Activated CD8-positive, alpha-beta memory T cell treated with anti-CD3 and anti-CD28 coated beads for 48 hours (primary cell): ENCODE measurements at regions not wholly inside any gene's neighbourhood (a gene's known extent, or its start where the extent isn't known, plus 50 kb on each side); places are given as distances from the start of the nearest gene placed in this dataset.

Experiments
- DNase-seq, 3 experiments: peaks; one replicate each; pipeline ENCODE4 v3.0.0-alpha.2; 2020; ENCODE audit warnings: low read depth in 2 of 3, low spot score in 2 of 3

DNA sequence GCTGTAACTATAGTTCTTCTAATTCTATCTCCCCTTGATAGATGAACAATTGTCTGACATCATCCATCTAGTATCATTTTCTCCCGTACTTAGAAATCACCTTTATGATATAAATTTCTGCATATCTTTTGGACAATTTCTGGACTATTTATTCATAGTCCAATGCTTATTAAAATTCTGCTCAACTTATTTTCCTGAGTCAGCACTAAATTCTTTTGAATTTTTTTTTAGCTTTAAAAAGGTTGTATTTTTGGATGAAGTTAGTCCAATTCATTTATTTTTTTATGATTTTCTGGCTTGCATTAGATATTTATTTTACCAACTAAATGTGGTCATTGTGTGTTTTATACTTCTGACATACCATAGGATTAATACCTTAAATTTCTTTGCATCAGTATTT is 538.5 kb upstream of the DCC start:
- DNase-seq = no peak

DNA sequence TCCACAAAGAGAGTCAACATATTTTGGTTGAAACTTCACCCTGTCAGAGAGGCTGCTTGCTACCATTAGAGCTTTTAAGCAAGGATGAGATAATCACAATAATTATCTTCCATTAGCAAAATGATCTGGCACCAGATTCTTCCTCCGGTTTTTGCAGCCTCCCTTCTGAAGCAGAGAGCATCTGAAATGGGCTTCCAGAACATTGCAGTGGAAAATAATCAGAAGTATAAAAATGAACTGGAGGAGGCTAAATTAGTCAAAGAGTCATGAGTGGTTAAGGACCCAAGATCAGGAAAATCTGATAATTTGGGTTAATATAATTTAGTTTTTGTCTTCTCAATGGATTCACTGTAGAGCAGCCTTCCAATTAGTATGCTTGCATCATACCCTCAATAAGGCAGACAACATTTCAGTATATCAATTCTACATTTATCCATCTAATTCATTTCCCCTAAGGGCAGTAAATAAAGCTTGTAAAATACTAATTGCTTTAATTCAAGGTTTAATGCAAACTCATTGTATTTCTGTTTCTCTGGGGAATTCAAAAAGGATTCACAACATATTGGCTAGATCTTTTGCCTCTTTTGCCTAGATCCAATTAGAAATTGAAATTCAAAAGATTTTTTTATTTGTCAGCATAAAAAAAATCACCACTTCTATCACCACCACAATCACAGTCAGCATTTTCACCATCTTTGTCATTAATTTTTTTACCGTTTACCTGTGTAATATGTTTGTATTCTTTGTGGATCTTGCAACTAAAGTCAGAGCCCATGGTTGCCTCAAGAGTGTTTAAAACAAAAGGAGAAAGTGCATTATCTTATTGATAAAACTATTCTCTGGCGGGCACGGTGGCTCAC is 537.2 kb upstream of the DCC start:
- DNase-seq = no peak

GRCh38 chr18:51807336-51807735 is 532.7 kb upstream of the DCC start:
- DNase-seq = no peak

DNA sequence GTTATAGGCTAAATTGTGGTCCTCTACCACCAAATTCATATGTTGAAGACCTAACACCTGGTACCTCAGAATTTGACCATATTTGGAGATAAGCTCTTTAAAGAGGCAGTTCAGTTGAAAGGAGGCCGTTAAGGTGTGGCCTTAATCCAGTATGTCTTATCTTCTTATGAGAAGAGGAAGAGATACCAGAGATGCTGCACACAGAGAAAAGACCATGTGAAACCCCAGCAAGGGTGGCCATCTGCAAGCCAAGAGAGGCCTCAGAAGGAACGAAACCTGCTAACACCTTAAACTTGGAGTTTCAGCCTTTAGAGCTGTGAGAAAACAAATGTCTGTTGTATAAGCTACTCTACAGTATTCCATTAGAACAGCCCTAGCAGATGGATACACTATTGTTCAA is 528.1 kb upstream of the DCC start:
- DNase-seq = no peak

DNA sequence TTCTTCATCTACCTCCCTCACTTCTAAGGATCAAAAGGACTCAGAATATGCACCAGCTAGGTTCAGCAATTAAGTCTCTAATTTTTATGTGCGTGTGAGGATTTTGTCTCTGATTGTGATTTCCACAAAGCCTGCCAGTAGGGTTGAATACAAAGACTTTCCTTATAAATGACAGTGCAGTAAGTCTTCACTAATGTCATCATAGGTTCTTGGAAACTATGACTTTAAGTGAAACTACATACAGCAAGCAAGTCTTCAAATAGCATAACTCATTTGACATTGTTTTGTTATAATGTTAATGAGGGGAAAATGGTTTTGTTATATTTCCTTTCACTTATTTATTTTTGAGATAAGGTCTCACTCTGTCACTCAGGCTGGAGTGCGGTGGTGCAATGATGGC is 526.3 kb upstream of the DCC start:
- DNase-seq = no peak

- DNase-seq = no peak
Measured at GRCh38 chr18:51821610-51822009, 518.4 kb upstream of the DCC start.

DNA sequence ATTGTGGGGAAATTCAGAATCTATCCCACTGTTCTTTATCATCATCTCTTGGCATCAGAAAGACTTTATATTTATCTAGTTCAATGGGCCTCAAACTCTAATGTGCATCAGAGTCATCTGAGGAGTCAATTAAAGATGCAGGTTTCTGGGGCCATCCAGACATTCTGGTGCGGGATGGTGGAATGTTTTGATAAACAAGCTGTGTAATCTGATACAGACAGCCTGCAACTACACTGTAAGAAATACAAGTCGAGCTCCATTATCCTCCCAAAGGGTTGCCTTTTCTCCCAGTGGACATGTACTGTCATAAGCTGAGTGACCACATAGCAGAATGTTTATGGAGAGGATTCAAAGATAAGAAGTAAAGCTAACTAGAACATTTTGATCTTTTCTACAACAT is 515.3 kb upstream of the DCC start:
- DNase-seq = no peak

DNA sequence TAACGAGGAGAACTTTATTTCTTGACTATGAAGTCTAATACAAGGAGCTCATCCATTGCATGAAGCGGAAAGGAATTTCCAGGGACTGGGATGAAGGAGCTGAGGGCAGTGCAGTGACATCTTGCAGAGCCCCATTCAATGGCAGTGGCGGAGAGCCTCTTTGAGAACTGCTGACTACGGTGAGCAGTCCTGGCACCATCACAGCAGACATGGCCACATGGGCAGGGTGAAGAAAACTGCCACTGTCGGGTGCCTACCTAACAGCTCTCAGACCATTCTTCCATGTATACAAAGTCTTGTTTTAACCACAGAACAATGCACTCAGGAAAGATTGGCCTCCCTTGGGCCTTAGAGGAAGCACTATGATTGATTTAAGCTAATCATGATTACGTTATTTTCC is 506.1 kb upstream of the DCC start:
- no peak for DNase-seq

GRCh38 chr18:51848702-51849101 is 491.3 kb upstream of the DCC start:
- no peak for DNase-seq

DNA sequence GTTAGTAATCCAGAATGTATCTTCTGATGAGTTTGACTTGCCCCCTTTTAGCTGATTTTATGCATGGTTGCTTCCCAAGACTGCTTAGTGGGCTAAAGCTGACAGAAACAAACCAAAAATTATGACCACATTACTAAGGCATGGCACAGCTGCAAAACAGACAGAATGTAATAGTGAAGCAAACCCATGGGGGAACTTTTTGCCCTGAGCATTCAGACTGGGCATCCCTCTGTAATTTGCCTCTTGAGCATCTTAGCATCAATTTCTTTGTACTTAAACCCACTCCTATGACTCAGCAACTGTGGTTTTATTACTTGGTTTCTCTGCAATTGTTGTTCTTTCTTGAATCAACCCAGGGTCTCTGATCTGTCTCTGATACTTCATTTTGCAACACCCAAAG is 487.3 kb upstream of the DCC start:
- DNase-seq = no peak

DNA sequence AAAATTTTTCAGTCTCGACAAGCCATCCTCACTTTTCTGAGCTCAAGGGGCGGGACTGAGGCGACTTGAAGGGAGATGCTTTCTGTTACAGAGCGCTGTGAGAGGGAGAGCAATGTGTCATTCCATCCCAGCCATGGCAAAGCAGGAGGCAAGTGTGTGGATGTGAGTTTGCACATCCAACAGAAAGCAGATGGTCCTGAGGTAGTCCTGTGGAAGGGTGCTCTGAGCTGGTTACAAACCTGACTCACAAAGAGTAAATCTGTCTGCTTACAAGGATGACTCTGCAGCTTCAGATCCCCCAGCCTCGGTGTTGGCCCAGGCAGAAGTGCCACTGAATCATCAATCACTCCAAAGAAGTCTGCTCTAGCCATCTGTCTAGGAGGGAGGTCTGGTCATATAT is 482.0 kb upstream of the DCC start:
- no peak for DNase-seq

DNA sequence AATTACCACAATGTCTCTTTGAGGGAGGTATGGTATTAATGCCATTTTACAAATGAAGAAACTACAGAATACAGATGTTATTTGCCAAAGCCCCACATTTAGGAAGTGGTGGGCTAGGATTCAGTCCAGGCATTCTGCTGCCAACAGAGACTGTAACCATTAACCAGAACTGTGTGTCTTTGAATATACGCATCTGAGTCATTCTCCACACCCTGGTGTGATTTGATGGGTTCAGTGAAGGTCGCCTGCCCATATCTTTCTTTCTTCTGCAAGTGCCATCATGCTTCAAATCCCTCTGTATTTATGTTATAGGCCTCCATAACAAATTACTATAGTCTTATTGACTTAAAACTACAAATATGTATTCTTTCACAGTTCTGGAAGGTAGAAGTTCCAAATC is 479.0 kb upstream of the DCC start:
- DNase-seq = no peak

DNA sequence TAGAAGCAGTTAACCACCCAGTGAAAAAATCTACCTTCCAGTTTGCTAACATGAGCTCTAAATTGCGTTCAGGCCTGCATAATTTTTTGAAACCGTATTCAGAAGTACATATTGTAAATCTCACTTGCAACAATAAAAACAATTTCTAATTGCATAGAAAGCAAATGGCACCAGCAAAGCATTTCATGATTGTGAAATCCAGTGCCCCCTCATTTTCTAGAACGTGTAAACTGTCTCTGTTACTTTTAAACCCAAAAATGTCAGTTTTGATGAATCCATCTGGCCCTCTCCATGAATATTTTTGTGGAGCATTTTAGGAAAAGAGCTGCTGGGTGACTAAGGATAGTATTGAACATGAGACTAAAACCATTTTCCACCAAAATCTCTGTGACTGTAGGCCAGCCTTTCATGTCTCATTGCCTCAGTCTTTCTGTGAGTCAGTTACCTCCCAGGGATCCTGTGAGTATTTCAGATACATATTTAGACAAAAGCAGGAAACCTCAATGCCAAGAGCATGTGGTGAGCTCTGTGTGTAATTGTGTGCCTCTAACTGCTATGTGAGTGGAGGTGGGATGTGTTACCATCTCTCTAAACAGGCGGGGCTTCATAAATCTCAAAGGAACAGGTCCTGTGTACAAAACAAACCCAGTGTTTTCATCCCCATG is 477.8 kb upstream of the DCC start:
- DNase-seq = no peak

DNA sequence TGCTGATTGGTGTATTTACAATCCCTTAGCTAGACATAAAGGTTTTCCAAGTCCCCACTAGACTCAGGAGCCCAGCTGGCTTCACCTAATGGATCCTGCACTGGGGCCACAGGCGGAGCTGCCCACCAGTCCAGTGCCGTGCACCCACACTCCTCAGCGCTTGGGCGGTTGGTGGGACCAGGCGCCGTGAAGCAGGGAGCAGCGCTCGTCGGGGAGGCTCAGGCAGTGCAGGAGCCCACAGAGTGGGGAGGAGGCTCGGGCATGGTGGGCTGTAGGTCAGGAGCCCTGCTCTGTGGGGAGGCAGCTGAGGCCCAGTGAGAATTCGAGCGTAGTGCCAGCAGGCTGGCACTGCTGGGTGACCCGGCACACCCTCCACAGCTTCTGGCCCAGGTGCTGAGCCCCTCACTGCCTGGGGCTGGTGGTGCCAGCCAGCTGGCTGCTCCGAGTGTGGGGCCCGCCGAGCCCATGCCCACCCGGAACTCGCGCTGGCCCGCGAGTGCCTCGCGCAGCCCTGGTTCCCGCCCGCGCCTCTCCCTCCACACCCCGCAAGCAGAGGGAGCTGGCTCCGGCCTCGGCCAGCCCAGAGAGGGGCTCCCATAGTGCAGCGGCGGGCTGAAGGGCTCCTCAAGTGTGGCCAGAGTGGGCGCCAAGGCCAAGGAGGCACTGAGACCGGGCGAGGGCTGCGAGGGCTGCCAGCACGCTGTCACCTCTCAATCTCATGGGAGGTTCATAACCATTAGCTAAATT is 475.6 kb upstream of the DCC start:
- no peak for DNase-seq

- no peak for DNase-seq
Measured at GRCh38 chr18:51865538-51865937, 474.5 kb upstream of the DCC start.

DNA sequence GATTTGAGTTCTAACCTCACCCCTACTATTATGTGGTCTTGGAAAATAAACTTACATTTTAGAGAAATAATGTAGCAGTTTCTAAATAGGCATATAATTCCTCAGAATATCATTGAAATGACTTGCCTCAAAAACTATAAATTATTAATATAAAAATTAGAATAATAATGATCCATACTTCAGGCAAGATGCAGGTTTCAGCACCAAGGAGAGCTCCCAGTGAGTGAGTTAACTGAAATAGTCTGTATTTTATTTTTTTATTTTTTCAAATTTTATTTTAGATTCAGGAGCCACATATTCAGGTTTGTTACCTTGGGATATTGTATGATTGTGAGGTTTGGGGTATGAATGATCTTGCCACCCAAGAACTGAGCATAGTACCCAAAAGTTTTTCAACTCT is 472.2 kb upstream of the DCC start:
- DNase-seq = no peak

DNA sequence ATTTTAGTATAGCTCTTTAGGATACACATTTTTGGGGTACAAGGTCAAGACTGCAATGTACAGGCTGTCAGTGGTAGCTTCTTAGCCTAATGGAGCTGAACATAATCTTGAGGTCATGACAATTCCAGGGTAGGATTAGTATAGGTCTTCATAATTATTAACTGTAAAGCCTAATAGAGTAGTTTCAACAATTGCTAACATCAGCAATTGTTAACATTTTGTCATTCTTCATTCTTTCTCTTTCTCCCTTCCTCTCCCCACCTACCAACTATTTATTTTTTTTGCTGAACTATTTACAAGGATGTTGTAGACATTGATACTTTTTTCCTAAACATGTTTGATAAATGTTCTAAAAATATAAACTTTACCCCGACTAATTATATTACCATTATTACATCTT is 461.3 kb upstream of the DCC start:
- no peak for DNase-seq

DNA sequence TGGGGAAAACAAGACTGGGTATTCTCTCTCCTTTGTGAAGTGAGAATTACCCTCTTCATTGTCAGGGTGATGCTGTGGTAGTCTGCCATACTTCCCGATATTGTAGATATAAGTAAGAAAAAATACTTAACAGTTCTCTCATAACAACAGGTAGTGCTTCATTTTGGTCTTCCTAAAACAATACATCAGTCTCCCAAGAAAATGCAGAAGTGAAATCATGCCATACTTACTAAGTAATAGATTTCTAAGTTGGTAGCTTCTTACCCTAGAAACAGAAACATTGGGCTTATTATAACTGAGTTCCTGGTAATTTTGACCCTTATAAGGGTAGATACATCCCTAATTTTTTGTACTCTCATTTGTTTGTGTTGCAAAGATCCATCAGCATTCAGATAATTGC is 460.7 kb upstream of the DCC start:
- DNase-seq = no peak

GRCh38 chr18:51881394-51881793 is 458.6 kb upstream of the DCC start:
- no peak for DNase-seq

- DNase-seq = no peak
Measured at GRCh38 chr18:51884039-51884438, 456.0 kb upstream of the DCC start.

- no peak for DNase-seq
Measured at GRCh38 chr18:51890762-51891161, 449.2 kb upstream of the DCC start.

GRCh38 chr18:51891876-51892275 is 448.1 kb upstream of the DCC start:
- DNase-seq = no peak
